MCF 10A (cell line): ENCODE measurements at regions not wholly inside any gene's neighbourhood (a gene's known extent, or its start where the extent isn't known, plus 50 kb on each side); places are given as distances from the start of the nearest gene placed in this dataset.

ENCODE experiments used
- BruUV-seq: library from RNA; stranded (reverse); fragments of 400-500 nt; replicated peaks from 2 replicates; lab custom pipeline; 2021; lab: Mats Ljungman, UMichigan
- CTCF ChIA-PET: fragments of 300-600 bp; sonication (Branson Sonifier 250); formaldehyde crosslinking; extraction: SDS; loops from one replicate; lab custom pipeline; 2021; ENCODE audit warnings: antibody characterized with exemption, inconsistent platforms; lab: Yijun Ruan, JAX
- POLR2A ChIA-PET: fragments of 300-600, 350-650 bp; sonication (Branson Sonifier 250); formaldehyde crosslinking; extraction: SDS; loops from one replicate; lab custom pipeline; 2020; ENCODE audit warnings: antibody characterized with exemption, inconsistent platforms; lab: Yijun Ruan, JAX
- DNase-seq: peaks from one replicate; pipeline ENCODE4 v3.0.0-alpha.2; 2018; ENCODE audit not compliant: unreplicated experiment
- H3K27ac Mint-ChIP-seq: one replicate; pipeline ENCODE4 v1.8.0; 2022; ENCODE audit warnings: mild to moderate bottlenecking, low read depth, mixed read lengths; ENCODE audit not compliant: unreplicated experiment
- H3K27me3 Mint-ChIP-seq: one replicate; pipeline ENCODE4 v1.8.0; 2022; ENCODE audit warnings: mixed read lengths; ENCODE audit not compliant: insufficient read depth, unreplicated experiment
- H3K36me3 Mint-ChIP-seq: one replicate; pipeline ENCODE4 v1.8.0; 2022; ENCODE audit warnings: mild to moderate bottlenecking, moderate library complexity, mixed read lengths; ENCODE audit not compliant: insufficient read depth, unreplicated experiment
- H3K4me1 Mint-ChIP-seq: one replicate; pipeline ENCODE4 v1.8.0; 2022; ENCODE audit warnings: mixed read lengths; ENCODE audit not compliant: insufficient read depth, unreplicated experiment
- H3K4me3 Mint-ChIP-seq: one replicate; pipeline ENCODE4 v1.8.0; 2022; ENCODE audit warnings: mild to moderate bottlenecking, moderate library complexity, mixed read lengths; ENCODE audit not compliant: unreplicated experiment
- H3K9me3 Mint-ChIP-seq: one replicate; pipeline ENCODE4 v1.8.0; 2022; ENCODE audit warnings: mixed read lengths; ENCODE audit not compliant: unreplicated experiment
- CTCF ChIP-seq: fragments of 200-600 bp; IDR thresholded peaks from one replicate; pipeline ENCODE4 v1.8.0; 2022; ENCODE audit warnings: antibody characterized with exemption, mild to moderate bottlenecking; ENCODE audit not compliant: unreplicated experiment
- intact Hi-C: fragments of 100-400 bp; cut with micrococcal nuclease; formaldehyde crosslinking; loops from 2 replicates; pipeline ENCODE4 v1.14.1; 2022

DNA sequence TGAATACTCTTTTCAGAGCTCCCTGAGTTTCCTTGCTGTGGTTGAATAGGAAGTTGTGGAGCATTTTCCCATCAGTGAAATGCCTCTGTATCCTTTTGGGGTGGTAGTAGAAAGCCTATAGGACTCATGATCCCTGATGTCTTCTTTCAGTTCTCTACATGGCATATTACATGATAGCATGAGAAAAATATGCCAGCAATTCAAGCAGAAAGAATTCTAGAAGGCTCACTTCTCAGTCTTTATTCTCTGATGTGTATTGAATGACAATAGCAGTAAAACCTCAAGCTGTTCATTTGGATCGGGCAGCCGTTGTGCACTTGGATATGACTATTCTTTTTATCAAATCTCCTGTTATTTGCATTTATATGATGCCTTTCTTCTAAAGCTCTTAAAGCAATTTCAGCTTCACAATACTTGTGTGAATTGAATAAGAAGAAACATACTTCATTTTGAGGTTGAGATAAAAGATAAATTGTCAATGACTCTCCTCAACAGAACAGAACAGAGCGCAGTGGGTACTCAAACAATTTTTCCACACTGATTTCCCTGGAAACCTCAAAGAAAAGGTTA lies 251.5 kb upstream of the FBXO33 start:
- POLR2A ChIA-PET: no interaction called here
- no TSS peak for BruUV-seq
- Mint-ChIP-seq H3K4me3 (no peak overlapping the region), H3K27me3 (peaks cover 19% of the 10 kb centered on the region), H3K27ac (no peak overlapping the region), H3K36me3 (no peaks in the 10 kb centered on the region), H3K9me3 (no peaks in the 10 kb centered on the region), H3K4me1 (no peaks in the 10 kb centered on the region)
- CTCF ChIA-PET: interaction anchor here (0.6 kb wide), 1 partner anchor 1140 kb away, joined by 3 read pairs; no protein-coding TSS in a partner anchor
- intact Hi-C loops: no loop called here
- no peak for TF ChIP-seq CTCF
- DNase-seq: no peak

DNA sequence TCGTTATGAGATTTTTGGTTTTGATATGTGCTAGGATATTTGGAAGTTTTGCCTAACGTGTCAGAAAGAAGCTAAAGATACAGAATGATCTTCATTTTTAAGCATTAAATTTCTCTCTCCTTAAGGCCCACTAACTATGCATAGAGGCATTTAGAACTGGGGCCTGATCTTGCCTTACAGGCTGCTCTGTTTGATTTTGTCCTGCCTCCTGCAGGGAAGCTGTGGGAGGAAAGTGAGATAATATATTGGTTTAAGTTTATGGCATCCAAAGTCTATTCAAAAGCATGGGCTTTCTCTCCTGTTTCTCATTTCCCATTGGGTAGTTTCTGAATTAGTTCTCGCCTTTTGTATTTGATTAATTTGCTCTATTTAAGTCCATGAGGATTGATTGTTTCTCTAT lies 250.3 kb upstream of the FBXO33 start:
- no peak for TF ChIP-seq CTCF
- H3K27me3 Mint-ChIP-seq: peaks cover 20% of the 10 kb centered on the region
- H3K9me3 Mint-ChIP-seq: no peaks in the 10 kb centered on the region
- BruUV-seq: no TSS peak
- H3K4me3 Mint-ChIP-seq: no peak overlapping the region
- POLR2A ChIA-PET: no interaction called here
- H3K36me3 Mint-ChIP-seq: no peaks in the 10 kb centered on the region
- H3K4me1 Mint-ChIP-seq: no peaks in the 10 kb centered on the region
- H3K27ac Mint-ChIP-seq: no peak overlapping the region
- intact Hi-C loops: no loop called here
- CTCF ChIA-PET: interaction anchor here (0.8 kb wide), 1 partner anchor 33 kb away, joined by 5 read pairs; no protein-coding TSS in a partner anchor
- DNase-seq: no peak

- no peaks in the 10 kb centered on the region for H3K9me3 Mint-ChIP-seq
- no peak overlapping the region for H3K27ac Mint-ChIP-seq
- no peak for TF ChIP-seq CTCF
- H3K4me3 Mint-ChIP-seq: no peak overlapping the region
- H3K36me3 Mint-ChIP-seq: no peaks in the 10 kb centered on the region
- peaks cover 27% of the 10 kb centered on the region for H3K27me3 Mint-ChIP-seq
- intact Hi-C loops: no loop called here
- POLR2A ChIA-PET: no interaction called here
- H3K4me1 Mint-ChIP-seq: no peaks in the 10 kb centered on the region
- no TSS peak for BruUV-seq
- CTCF ChIA-PET: interaction anchor here (0.8 kb wide), 1 partner anchor 34 kb away, joined by 5 read pairs; no protein-coding TSS in a partner anchor
- no peak for DNase-seq
Observed at GRCh38 chr14:39681782-39682399, 249.7 kb upstream of the FBXO33 start.

- DNase-seq: no peak
- Mint-ChIP-seq H3K27me3 (peaks cover 29% of the 10 kb centered on the region), H3K36me3 (no peaks in the 10 kb centered on the region), H3K4me3 (no peak overlapping the region), H3K27ac (no peak overlapping the region), H3K9me3 (no peaks in the 10 kb centered on the region), H3K4me1 (no peaks in the 10 kb centered on the region)
- POLR2A ChIA-PET: no interaction called here
- TF ChIP-seq CTCF: no peak
- BruUV-seq: no TSS peak
- intact Hi-C loops: no loop called here
- CTCF ChIA-PET: no interaction called here
Observed at GRCh38 chr14:39680777-39681176, 248.5 kb upstream of the FBXO33 start.
